Gastroesophageal sphincter (tissue), 3 donors: ENCODE measurements at regions not wholly inside any gene's neighbourhood (a gene's known extent, or its start where the extent isn't known, plus 50 kb on each side); places are given as distances from the start of the nearest gene placed in this dataset.

Experiments used
- POLR2A ChIP-seq, 2 donors: fragments of 450-650 bp; IDR thresholded peaks; one replicate each; pipeline ENCODE4 v1.6.1; 2017; ENCODE audit warnings: antibody characterized with exemption in 2 of 2, mild to moderate bottlenecking in 2 of 2, moderate library complexity in 1 of 2
- POLR2AphosphoS5 ChIP-seq: sonication (generic); formaldehyde crosslinking; IDR thresholded peaks from one replicate; pipeline ENCODE4 v1.6.1; 2017; ENCODE audit warnings: antibody characterized with exemption
- TF ChIP-seq, protein P1 (sequence below), 4 experiments: fragments of 200-600 bp in 2 of 4; fragments of 450-650 bp in 2 of 4; sonication (generic) in 1 of 4; IDR thresholded peaks; one replicate each; pipeline ENCODE4 v1.5.1; 2017 to 2019; ENCODE audit warnings: antibody characterized with exemption in 4 of 4, mild to moderate bottlenecking in 2 of 4, moderate library complexity in 2 of 4

DNA sequence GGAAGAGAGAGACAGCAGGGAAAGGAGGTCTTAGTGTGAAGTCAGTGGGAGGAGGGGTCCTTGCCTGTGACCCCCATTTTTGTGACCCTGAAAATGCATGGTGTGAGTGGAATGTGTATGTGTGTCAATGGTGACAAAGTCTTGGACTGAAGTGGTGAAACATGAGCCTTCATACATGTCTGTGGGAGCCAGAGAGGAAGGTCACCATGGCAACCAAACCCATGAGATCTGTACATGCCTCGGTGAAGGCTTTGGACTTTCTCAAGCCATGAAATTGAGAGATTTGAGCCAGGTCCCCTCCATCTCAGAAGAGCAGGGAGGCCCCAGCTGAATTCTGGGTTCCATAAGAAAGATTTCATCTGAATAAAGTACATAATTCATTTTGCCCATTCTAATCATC is 108.7 kb downstream of the TTC8 start:
- TF ChIP-seq POLR2A (IDR thresholded peaks at IDR 0.05) (no peak), POLR2AphosphoS5 (no peak)
- TF ChIP-seq, protein P1, sequence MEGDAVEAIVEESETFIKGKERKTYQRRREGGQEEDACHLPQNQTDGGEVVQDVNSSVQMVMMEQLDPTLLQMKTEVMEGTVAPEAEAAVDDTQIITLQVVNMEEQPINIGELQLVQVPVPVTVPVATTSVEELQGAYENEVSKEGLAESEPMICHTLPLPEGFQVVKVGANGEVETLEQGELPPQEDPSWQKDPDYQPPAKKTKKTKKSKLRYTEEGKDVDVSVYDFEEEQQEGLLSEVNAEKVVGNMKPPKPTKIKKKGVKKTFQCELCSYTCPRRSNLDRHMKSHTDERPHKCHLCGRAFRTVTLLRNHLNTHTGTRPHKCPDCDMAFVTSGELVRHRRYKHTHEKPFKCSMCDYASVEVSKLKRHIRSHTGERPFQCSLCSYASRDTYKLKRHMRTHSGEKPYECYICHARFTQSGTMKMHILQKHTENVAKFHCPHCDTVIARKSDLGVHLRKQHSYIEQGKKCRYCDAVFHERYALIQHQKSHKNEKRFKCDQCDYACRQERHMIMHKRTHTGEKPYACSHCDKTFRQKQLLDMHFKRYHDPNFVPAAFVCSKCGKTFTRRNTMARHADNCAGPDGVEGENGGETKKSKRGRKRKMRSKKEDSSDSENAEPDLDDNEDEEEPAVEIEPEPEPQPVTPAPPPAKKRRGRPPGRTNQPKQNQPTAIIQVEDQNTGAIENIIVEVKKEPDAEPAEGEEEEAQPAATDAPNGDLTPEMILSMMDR (IDR thresholded peaks at IDR 0.05) = no peak
